ENCODE measurements at regions not wholly inside any gene's neighbourhood (a gene's known extent, or its start where the extent isn't known, plus 50 kb on each side); places are given as distances from the start of the nearest gene placed in this dataset.
"Not testable (repeated sequence)": the region's sequence is repeated elsewhere in the genome, so short reads cannot be mapped to it uniquely, and the experiment has no call there.

GRCh38 chr4:77308843-77309242 is 151.8 kb downstream of the CCNG2 start:
- DNase-seq: peak; percentile 26

- no peak for DNase-seq
Observed at GRCh38 chr4:77309496-77309895, 152.5 kb downstream of the CCNG2 start.

- no peak for DNase-seq
Observed at GRCh38 chr4:77310931-77311330, 153.9 kb downstream of the CCNG2 start.

- DNase-seq: no peak
Observed at GRCh38 chr4:77314697-77315096, 157.7 kb downstream of the CCNG2 start.

- DNase-seq: no peak
Observed at GRCh38 chr4:77327151-77327550, 170.1 kb downstream of the CCNG2 start.

- DNase-seq: no peak
Observed at GRCh38 chr4:77332696-77333270, 175.8 kb downstream of the CCNG2 start.

- DNase-seq: no peak
Observed at GRCh38 chr4:77336411-77337142, 179.6 kb downstream of the CCNG2 start.

- no peak for DNase-seq
Observed at GRCh38 chr4:77342170-77342810, 185.3 kb downstream of the CCNG2 start.

- no peak for DNase-seq
Observed at GRCh38 chr4:77344001-77344400, 187.0 kb downstream of the CCNG2 start.

- DNase-seq: no peak
Observed at GRCh38 chr4:77344784-77345183, 187.8 kb downstream of the CCNG2 start.

GRCh38 chr4:77347351-77347966 is 190.5 kb downstream of the CCNG2 start:
- DNase-seq: no peak

- DNase-seq: no peak
Observed at GRCh38 chr4:77348815-77349214, 191.8 kb downstream of the CCNG2 start.

GRCh38 chr4:77349364-77349763 is 192.4 kb downstream of the CCNG2 start:
- no peak for DNase-seq

- no peak for DNase-seq
Observed at GRCh38 chr4:77349796-77350195, 192.8 kb downstream of the CCNG2 start.

- no peak for DNase-seq
Observed at GRCh38 chr4:77352192-77352591, 195.2 kb downstream of the CCNG2 start.

- not testable (repeated sequence) for DNase-seq
Observed at GRCh38 chr4:77353724-77354315, 196.8 kb downstream of the CCNG2 start.

- no peak for DNase-seq
Observed at GRCh38 chr4:77354550-77354949, 197.5 kb downstream of the CCNG2 start.

- DNase-seq: no peak
Observed at GRCh38 chr4:77355731-77356130, 198.7 kb downstream of the CCNG2 start.

GRCh38 chr4:77358315-77358928 is 201.4 kb downstream of the CCNG2 start:
- no peak for DNase-seq

- DNase-seq: peak; percentile 62
Observed at GRCh38 chr4:77360451-77360850, 203.4 kb downstream of the CCNG2 start.

- not testable (repeated sequence) for DNase-seq
Observed at GRCh38 chr4:77366876-77367275, 209.9 kb downstream of the CCNG2 start.

- no peak for DNase-seq
Observed at GRCh38 chr4:77367638-77368037, 210.6 kb downstream of the CCNG2 start.

- no peak for DNase-seq
Observed at GRCh38 chr4:77372375-77372774, 215.4 kb downstream of the CCNG2 start.

Data from NCI-H1436 (cell line).